NCI-H526 treated with DMSO at 0.1 percent for 48 hours (cell line): ENCODE measurements at regions not wholly inside any gene's neighbourhood (a gene's known extent, or its start where the extent isn't known, plus 50 kb on each side); places are given as distances from the start of the nearest gene placed in this dataset.

ENCODE experiments used
- DNase-seq: peaks from one replicate; lab custom pipeline; 2025; lab: John Stamatoyannopoulos, UW

DNA sequence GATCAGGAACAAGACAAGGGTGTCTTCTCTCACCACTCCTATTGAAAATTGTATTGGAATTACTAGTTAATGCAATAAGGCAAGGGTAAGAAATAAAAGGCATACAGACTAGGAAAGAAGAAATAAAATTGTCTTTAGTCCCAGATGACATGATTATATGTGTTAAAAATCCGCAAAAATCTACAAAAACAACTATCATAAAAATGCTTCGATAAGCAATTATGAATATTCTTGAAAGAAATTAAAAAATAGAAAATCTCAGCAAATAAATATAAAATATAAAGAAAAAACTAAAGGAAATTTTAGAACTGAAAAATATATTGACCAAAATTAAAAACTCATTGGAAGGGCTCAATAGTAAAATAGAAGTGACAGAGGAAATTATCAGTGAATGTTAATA lies 243.3 kb downstream of the ZNF674 start:
- no peak for DNase-seq

DNA sequence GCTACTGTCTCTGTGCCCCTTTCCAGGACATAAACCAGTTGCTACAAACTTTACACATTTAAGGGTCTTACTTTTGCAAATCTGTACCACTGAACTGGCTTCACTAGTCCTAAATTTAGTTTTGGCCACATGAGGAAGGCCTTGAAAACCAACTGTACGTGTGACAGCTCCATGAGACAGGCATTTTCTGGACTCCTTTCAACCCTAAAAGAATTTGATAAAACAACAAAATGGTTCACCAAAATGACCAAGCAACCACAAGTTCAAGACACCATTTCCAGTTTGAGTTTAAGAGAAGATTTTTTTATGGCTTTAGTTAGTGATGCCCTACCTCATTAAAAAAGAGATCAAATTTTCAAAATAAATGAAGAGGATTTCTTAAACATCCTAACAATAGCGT lies 246.4 kb downstream of the ZNF674 start:
- no peak for DNase-seq

DNA sequence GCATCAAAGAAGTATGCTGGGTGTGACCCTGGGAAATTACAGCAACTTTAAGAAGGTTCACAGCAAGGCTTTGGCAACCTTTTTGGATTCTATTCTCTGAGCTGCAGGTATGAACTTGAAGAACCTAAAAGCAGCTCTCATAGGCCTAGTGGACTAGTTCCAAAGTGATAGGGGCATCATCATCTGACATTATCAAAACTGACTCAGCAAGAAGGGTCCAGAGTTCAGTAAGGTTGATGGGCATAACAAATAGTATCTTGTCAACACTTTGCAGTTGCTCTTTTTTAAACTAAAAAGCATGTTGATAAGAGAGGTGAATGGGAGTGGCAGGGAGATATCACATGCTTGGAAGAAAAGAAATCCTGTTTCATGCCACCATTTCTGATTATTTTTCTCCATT lies 249.3 kb downstream of the ZNF674 start:
- DNase-seq: no peak

DNA sequence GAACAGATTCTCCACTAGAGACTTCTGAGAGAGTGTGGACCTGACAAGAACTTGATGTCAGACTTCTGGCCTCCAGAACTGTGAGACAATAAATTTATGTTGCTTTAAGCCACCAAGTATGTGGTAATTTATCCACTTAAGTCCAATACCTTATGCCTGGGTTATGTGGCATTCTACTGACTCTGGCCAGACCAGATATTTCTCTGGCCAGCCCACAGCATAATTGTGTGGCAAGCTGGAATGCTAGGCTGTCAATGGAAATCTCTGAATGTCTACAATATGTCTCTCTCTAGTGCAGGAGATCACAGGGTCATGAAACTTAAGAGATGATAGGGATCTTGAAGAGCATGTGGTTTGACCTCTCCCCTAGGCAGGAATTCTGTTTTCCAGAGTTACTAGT lies 251.0 kb downstream of the ZNF674 start:
- DNase-seq: no peak

DNA sequence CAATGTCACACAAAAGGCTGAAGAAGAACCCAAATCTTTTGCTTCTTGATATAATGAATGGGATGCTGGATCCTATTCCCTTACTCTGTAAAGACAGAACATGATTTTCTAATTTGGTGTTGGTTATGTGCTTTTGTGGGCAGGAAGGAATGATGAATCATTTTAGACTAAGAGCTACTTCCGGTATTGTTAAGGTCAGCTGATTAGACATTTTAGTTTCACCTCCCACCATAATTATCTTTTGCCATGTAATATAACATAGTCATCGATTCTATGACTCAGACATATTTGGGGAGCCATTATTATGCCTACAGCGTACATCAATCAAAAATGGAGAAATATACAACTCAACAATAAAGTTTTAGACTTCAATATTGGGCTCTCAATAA lies 265.3 kb downstream of the ZNF674 start:
- DNase-seq: no peak

DNA sequence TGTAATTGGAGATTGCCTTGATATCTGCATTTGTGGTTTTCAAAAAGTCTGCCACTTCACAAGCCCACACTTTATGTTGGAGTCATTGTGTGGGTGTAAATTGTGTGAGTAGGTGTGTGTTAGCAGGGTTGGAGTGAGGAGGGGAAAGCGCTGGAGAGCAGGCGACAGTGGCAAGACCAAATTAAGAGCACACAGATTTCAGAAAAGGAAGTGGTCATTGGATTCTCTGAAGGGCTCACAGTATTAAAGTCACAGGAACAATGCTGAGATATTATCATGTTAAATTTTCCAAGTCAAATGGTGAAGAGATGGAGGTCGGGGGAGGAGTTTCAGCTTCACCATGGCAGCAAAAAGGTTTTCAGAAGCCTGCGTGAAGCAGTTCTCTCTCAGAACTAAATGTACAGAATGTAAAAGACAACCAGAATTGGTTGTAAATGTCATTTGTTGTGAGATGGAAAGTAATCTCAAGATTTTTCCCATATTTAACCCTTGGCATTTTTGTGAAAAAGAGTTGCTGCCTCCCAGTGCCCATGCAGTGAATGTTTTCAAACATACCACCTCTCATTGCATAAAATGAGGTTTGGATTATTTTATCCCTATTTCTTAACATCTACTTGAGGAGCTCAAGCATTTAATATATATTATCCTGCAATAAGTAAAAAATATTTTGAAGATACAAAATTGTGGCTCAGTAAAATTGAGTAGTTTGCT lies 265.9 kb downstream of the ZNF674 start:
- DNase-seq: no peak

DNA sequence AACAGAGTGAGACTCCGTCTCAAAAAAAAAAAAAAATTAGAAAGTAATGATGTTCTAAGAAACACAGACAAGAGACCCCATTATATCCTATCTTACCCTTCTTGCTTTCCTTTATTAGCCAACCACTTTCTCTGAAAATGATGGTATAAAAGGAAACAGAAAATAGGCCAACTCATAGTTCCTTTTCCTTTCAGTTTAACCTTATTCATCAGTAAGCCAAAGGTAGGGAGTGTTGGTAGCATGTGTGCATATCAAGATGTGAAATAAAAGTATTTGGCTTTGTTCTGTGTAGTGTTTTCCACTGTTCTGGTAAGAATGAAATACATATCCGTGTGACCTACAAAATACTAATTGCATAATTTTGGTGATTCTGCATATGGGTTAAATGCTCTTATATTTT lies 266.6 kb downstream of the ZNF674 start:
- no peak for DNase-seq

DNA sequence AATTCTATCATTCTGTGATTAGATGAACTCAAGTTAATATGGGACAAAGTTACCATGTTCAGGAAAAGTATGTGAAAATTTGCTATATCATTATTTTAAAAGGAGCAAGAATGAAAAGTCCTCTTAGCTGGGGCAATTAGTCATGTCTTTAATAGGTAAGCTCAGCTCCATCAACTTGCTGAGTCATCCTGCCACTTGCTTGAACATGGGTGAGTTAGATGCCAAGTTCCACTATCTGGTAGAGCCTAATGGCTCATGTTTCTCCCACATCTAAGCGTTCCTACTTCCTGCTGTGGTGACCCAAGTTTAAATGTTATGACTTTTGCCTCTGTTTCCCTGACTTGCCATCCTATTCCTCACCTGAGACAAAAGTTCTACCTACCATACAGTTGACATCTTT lies 276.8 kb downstream of the ZNF674 start:
- no peak for DNase-seq

DNA sequence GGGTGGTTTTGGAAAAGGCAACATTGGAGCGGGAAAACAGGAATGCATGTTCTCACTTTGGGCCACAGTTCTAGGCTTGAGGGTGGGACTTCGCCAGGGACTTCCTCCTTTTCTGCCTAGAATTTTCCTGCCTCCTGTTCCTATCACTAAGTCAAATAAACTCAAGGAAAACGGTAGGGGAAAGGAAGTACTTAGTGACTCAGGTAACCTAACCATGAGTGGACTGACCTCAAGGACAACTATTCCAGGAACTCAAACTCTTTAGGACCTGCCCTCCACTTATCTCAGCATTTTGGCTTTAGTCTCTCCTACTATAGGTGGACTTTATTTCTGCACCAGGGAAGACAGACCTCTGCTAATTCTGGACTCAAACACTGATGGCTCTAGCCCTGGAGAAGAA lies 281.7 kb downstream of the ZNF674 start:
- DNase-seq: no peak

DNA sequence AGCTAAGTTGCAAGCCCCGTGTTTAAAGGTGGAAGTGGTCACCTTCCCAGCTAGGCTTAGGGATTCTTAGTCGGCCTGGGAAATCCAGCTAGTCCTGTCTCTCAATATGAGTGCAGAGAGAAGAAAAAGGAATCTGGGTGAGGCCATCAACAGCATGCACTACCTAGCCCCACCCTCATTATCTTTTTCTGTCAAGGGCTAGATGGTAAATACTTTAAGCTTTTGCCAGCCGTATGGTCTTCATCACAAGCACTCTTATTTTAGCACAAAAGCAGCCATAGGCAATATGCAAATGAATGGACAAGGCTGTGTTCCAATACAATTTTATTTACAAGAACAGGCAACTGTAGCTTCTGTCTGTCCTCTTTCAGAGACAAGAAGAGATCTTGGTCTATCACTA lies 282.9 kb downstream of the ZNF674 start:
- no peak for DNase-seq

DNA sequence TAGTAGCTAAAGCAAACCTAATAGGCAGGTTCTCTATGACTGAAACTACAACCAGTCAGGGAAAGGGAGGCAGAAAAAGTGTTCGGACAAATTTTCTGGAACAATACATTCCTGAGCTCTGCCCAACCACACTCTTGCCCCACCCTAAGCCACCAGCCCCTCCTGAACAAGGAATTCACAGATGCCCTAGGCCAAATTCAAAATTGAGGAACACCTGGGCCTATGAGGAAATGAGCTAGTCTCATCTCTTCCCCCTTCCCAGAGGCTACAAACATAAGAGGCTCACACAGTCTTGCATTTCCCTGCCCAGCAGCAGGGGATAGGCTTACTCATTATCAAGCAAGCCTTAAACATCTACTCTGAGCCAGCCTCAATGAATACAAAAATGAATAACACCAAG lies 284.7 kb downstream of the ZNF674 start:
- DNase-seq: no peak

DNA sequence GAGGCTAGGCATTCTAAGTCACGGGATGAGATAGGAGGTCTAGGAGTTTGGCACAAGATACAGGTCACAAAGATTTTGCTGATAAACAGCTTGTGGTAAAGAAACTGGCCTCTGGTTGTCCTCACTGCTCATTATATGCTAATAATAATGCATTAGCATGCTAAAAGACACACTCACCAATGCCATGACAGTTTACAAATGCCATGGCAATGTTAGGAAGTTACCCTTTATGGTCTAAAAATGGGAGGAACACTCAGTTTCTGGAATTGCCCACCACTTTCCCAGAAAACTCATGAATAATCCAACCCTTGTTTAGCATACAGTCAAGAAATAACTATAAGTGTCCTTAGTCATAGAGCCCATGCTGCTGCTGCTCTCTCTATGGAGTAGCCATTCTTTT lies 286.9 kb downstream of the ZNF674 start:
- no peak for DNase-seq

DNA sequence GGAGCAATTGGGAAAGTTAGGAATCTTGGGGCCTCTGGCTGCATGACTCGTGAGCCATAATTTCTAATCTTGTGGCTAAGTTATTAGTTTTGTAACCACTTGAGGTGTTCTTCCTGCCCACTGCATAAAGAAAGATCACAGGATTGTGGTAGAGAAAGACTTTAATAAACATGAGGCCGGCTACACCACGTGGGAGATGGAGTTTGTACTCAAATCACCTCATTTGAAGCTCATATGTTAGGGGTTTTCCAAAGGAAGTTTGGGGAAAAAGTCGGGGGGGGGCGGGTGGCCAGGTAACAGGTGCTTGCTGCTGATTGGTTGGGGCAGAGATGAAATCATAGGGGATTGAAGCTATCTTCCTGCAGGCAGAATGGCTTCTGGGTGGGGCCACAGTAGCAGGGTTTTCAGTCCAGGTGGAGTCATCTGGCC lies 287.8 kb downstream of the ZNF674 start:
- no peak for DNase-seq

DNA sequence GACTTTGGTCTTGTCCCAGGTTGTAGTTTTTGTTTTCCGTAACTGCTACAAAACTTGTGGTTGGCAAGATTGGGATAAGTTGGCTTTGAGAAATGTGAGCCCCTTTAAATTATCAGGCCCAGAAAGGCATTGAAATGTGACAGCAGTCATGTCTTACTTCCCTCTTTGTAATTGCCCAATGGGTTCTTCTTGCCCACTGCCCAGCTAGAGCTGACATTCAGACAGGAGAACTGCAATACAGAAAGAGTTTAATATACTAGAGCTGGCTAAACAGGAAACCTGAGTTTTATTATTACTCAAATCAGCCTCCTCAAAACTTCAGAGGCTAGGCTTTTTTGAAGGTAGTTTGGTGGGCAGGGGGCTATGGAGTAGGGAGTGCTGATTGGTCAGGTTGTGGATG lies 288.3 kb downstream of the ZNF674 start:
- no peak for DNase-seq

DNA sequence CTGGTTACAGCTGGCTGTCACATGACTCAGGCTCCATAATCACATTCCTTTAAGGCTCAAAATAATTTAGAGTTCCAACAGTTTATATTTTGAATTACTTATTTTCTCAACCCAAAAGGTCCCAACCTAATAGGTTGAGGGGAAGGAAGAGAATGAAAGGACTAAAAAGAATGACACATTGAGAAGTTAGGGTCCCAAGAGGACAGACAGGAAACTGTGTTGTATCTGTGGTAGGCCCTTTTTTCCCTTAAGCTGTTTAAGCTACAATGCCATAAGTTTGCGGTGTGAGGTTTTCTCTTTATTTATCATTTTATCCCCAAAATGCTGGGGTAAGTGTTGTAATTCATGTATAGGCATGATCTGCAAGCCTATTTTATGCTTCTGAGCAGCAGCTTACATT lies 290.2 kb downstream of the ZNF674 start:
- DNase-seq: no peak

DNA sequence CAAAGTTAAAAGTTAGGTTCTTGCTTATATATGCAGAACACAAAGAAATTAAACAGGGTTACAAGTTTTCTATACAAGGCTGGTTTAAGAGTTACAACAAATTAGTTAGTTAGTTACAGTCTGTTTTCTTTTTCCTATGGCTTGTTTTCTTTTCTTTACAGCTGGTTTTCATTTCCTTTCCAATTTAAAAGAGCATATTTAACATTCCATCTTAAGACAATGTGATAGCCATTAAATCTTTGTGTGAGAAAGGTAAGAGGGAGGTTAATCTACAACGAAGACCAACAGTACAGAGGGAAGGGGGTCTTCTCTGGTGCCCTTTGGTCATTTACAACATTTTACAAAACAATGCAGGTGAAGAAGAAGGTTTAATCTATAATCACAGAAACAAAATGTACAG lies 290.6 kb downstream of the ZNF674 start:
- no peak for DNase-seq

DNA sequence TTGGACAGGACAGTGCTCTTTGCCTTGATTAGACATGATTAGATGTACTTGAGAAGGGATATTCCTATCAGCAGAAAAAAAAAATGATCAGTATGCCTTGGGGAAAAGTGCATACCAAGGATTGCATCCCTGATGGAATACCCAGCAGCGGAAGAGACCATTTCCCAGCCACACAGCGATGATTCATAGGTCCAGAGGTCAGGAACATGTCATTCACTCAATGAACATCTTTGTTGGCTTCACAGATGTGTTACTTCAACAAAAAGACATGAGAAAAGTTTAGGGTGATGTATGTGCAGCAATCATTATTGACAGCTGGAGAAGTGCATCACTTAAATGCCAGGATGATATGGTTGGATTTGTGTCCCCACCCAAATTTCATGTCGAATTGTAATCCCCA lies 293.5 kb downstream of the ZNF674 start:
- no peak for DNase-seq

DNA sequence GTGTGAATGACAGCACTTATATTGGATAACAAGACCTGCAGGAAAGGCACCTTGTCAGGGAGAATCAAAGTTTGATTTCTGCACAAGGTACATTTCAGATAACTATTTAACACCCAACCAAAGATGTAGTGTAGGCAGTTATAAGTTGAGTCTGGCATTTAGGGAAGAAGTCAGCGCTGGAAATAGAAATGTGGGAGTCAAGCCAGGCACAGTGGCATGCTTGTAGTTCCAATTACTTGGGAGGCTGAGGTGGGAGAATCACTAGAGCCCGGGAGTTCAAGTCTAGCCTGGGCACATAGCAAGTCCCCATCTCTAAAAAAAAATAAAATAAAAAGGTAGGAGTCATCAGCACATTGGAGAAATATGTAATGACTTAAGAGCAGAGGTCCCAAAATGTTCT lies 295.1 kb downstream of the ZNF674 start:
- DNase-seq: no peak

DNA sequence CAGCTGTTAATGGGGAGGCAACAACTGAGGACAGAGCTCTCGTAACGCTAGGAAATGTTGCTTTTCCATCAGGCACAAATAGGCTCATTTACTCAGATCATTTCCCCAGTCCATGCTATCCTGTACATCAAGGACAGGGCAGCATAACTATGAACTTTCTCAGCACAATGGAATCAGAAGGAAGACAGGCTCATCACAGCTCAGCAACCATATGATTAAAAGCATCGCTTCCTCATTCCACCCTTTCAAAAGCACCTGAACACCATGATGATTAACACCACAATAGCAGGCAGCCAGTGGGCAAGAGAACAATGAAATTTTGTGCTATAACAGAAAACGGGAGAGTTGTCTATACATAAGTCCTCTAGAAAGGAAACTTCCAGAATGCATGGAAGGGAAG lies 297.8 kb downstream of the ZNF674 start:
- DNase-seq: no peak

DNA sequence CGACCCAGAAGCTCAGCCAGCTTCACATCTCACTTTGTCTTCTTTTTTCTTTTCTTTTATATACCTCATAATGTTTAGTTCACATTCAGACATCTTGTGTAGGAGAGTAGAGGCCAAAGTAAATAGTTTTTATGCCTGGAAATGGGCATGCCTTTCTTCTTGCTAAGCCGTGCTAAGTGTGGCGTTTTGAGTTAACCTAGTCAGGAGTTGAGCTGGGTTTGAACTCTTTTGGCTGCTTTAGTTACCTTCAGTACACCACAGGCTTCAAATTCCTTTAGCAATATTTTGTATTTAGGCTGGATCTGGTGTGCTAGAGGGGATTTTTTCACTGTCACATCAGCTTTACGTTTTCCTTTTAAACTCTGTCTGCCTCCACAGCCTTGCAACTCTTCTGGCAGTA lies 300.8 kb downstream of the ZNF674 start:
- no peak for DNase-seq

DNA sequence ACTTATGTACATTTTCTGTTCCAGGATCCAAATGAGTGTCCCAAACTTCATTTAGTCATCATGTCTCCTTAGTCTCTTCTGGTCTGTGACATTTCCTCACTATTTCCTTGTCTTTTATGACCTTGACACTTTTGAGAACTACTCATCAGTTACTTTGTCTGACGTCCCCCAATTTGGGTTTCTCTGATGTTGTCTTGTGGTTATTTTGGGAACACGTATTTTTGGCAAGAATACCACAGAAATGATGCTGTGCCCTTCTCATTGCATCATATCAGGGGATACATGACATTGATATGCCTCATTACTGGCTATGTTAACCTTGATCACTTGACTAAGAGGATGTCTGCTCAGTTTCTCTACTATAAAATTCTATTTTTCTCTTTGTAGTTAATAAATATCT lies 308.8 kb downstream of the ZNF674 start:
- no peak for DNase-seq

DNA sequence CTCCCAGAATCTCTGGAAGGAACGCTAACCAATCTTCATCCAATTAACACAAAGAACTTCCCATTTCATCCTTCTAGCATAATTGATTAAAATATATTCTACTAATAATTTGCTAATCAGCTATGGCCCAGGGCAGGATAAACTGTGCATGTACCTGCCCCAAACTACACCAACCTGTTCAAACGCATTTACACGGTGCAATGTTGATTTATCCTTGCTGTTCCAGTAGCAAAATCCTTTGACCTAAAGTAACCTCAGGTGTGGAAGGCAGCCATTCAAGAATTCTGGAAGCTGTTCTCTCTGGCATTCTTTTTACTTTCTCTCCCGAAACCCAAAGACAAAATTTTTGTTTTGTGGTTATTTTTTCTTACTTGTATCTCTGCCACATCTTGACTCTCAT lies 309.4 kb downstream of the ZNF674 start:
- no peak for DNase-seq

DNA sequence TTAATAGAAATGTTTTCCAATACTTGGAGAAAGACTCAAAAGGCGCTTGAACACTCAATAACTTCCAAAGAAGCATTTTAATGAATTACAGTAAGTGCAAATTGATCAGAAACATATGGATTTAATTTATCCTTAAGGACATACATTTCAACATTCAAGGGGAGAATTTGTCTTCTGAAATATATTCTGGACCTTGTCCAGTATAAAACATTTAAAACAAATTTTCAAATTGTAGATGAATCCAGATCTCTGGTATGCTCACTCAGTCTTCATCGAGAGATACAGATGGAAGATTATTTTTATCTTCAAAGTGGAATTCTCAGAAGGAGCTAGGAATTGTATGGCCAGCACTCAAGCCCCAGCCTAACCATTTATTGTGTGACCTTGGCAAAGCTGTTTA lies 310.4 kb downstream of the ZNF674 start:
- no peak for DNase-seq

DNA sequence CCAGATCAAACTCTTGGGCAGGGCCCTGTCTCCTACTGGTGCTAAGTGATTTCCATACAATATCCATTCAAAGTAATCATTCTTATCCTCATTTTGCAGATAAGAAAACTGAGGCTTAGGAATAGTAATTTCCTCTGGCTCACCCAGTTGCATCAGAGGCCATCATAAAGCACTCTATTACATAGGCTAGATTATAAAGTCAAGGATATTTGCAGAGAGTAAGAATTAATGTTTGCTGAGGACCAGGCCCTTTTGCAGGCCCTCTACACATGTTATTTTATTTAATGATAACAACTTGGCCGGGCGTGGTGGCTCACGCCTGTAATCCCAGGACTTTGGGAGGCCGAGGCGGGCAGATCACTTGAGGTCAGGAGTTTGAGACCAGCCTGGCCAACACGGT lies 316.8 kb downstream of the ZNF674 start:
- DNase-seq: no peak

DNA sequence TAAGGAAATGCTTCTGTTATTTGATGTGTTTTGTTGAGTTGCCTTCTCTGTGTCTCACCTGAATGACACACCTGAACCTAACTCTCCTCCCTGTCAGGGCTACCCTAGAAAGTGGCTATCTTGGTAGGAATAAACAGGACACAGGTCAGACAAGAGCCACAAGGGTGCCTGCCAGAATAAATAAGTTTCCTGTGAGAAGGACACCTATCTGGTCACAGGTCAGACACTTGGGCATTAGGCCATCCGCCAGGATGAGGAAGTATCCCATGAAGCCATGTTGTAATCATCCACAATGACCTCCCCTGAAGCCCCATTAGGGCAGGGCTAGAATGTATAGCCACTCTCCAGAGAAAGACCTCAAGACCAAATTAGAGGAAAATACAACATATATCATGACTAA lies 318.8 kb downstream of the ZNF674 start:
- DNase-seq: no peak
